ENCODE measurements at regions not wholly inside any gene's neighbourhood (a gene's known extent, or its start where the extent isn't known, plus 50 kb on each side); places are given as distances from the start of the nearest gene placed in this dataset.

GRCh38 chr1:57966340-57966739 lies 542.5 kb upstream of the DAB1 start:
- DNase-seq = no peak
- no peak overlapping the region for H3K9ac ChIP-seq
- ChIA-PET POLR2A (no interaction called here), CTCF (interaction anchor here (1.3 kb wide), 1 partner anchor 9 kb away, joined by 10 read pairs; no protein-coding TSS in a partner anchor)
- H3K27me3 ChIP-seq (ENCODE audit: insufficient read depth) = no peaks in the 10 kb centered on the region
- H3K4me3 ChIP-seq (ENCODE audit: low read depth in 2 of 2, low read length in 1 of 2) = no peak overlapping the region
- no peak overlapping the region for H3K27ac ChIP-seq (ENCODE audit: low read depth in 2 of 2, low read length in 1 of 2)
- TF ChIP-seq YY1 (IDR thresholded peaks at IDR 0.05; ENCODE audit: low read depth) (no peak), NRF1 (IDR thresholded peaks at IDR 0.05; ENCODE audit: low read depth, low read length) (no peak), USF1 (IDR thresholded peaks at IDR 0.05; ENCODE audit: borderline replicate concordance, low read depth) (no peak), SMC3 (IDR thresholded peaks at IDR 0.05; ENCODE audit: low read depth, low read length) (no peak), TEAD4 (IDR thresholded peaks at IDR 0.05; ENCODE audit: borderline replicate concordance, insufficient read depth) (no peak), GATA2 (CRISPR knock-in tag; IDR thresholded peaks at IDR 0.05) (no peak), RAD21 (IDR thresholded peaks at IDR 0.05; ENCODE audit: low read length) (no peak)
- H4K20me1 ChIP-seq (ENCODE audit: insufficient read depth) = no peaks in the 10 kb centered on the region
- 30% methylated on average over 4 of the region's 5 CpGs for WGBS (ENCODE audit: low lambda C conversion rate)
- no peaks in the 10 kb centered on the region for H3K36me3 ChIP-seq (replicated peaks in 1 of 2; ENCODE audit: control insufficient read depth in 1 of 2, insufficient read depth in 2 of 2, low read length in 1 of 2)
- H3K4me2 ChIP-seq = no peak overlapping the region
- H3K9me3 ChIP-seq = no peaks in the 10 kb centered on the region
- H3K79me2 ChIP-seq (ENCODE audit: insufficient read depth) = no peaks in the 10 kb centered on the region
- no peaks in the 10 kb centered on the region; a peak in 1 of 4 replicates for H3K4me1 ChIP-seq (ENCODE audit: control insufficient read depth in 1 of 2, insufficient read depth in 2 of 2, low read depth in 1 of 2, low read length in 1 of 2)
- no peaks in the 10 kb centered on the region for H3K9me2 ChIP-seq
- no peaks in the 10 kb centered on the region for H3F3A ChIP-seq (replicated peaks; ENCODE audit: insufficient read depth)
- no peak overlapping the region for H2AFZ ChIP-seq (ENCODE audit: low read depth)

GRCh38 chr1:57963581-57963980 lies 539.7 kb upstream of the DAB1 start:
- Histone ChIP-seq H4K20me1 (ENCODE audit: insufficient read depth) (no peaks in the 10 kb centered on the region), H3K79me2 (ENCODE audit: insufficient read depth) (no peaks in the 10 kb centered on the region), H3K4me1 (ENCODE audit: control insufficient read depth in 1 of 2, insufficient read depth in 2 of 2, low read depth in 1 of 2, low read length in 1 of 2) (peaks cover 0 to 4% of the 10 kb centered on the region in 2 experiments; a peak in 1 of 4 replicates), H3K27ac (ENCODE audit: low read depth in 2 of 2, low read length in 1 of 2) (no peak overlapping the region), H2AFZ (ENCODE audit: low read depth) (no peak overlapping the region), H3F3A (replicated peaks; ENCODE audit: insufficient read depth) (no peaks in the 10 kb centered on the region), H3K36me3 (replicated peaks in 1 of 2; ENCODE audit: control insufficient read depth in 1 of 2, insufficient read depth in 2 of 2, low read length in 1 of 2) (no peaks in the 10 kb centered on the region), H3K4me2 (no peak overlapping the region), H3K9ac (no peak overlapping the region), H3K4me3 (ENCODE audit: low read depth in 2 of 2, low read length in 1 of 2) (no peak overlapping the region), H3K9me3 (no peaks in the 10 kb centered on the region), H3K9me2 (no peaks in the 10 kb centered on the region), H3K27me3 (ENCODE audit: insufficient read depth) (no peaks in the 10 kb centered on the region)
- ChIA-PET CTCF (interaction anchor here (1.7 kb wide), 1 partner anchor 12 kb away, joined by 4 read pairs; no protein-coding TSS in a partner anchor), POLR2A (no interaction called here)
- TF ChIP-seq USF2 (IDR thresholded peaks at IDR 0.05; ENCODE audit: borderline replicate concordance, low read depth, low read length) (no peak), CTCF (IDR thresholded peaks at IDR 0.05) (no peak), MAX (IDR thresholded peaks at IDR 0.05; ENCODE audit: low read depth) (no peak), RAD21 (IDR thresholded peaks at IDR 0.05; ENCODE audit: low read length) (no peak), RFX5 (IDR thresholded peaks at IDR 0.05; ENCODE audit: low read length) (no peak), EP300 (IDR thresholded peaks at IDR 0.05; ENCODE audit: borderline replicate concordance in 1 of 2, low read depth in 1 of 2, low read length in 1 of 2) (no peak), IRF3 (IDR thresholded peaks at IDR 0.05; ENCODE audit: low read depth, low read length) (no peak)
- no peak for DNase-seq
- WGBS (ENCODE audit: low lambda C conversion rate) = 48% methylated on average over 6 of the region's 6 CpGs

Data from SK-N-SH (cell line).